Keratinocyte (primary cell): ENCODE measurements at regions not wholly inside any gene's neighbourhood (a gene's known extent, or its start where the extent isn't known, plus 50 kb on each side); places are given as distances from the start of the nearest gene placed in this dataset.
"Not testable (repeated sequence)": the region's sequence is repeated elsewhere in the genome, so short reads cannot be mapped to it uniquely, and the experiment has no call there.

ENCODE experiments used
- DNase-seq: peaks from one replicate; pipeline ENCODE4 v3.0.0-alpha.2; 2011; ENCODE audit warnings: low read depth, missing footprints, low spot score
- FAIRE-seq: peaks from 2 replicates; lab custom pipeline; 2011; peaks lifted over from hg19 to GRCh38; lab: Jason Lieb, UNC
- H2AFZ ChIP-seq: 2 replicates; pipeline ENCODE4 v1.6.0; 2012; ENCODE audit warnings: low read length, control low read depth, inconsistent platforms; ENCODE audit not compliant: control insufficient read depth
- H3K27ac ChIP-seq: 2 replicates; pipeline ENCODE4 v1.5.1; 2011; ENCODE audit warnings: low read length; ENCODE audit not compliant: control insufficient read depth, insufficient read depth
- H3K27me3 ChIP-seq: 3 replicates; pipeline ENCODE4 v1.6.0; 2011; ENCODE audit warnings: low read length; ENCODE audit not compliant: control insufficient read depth, insufficient read depth; ENCODE audit errors: extremely low read depth
- H3K36me3 ChIP-seq, 2 experiments: 2 replicates in 1 of 2; 3 replicates in 1 of 2; pipeline ENCODE4 v1.5.1; 2011; ENCODE audit warnings: low read length in 2 of 2, mild to moderate bottlenecking in 1 of 2; ENCODE audit not compliant: control insufficient read depth in 2 of 2, insufficient read depth in 2 of 2; ENCODE audit errors: extremely low read depth in 1 of 2
- H3K4me1 ChIP-seq: 3 replicates; pipeline ENCODE4 v1.5.1; 2011; ENCODE audit warnings: low read length; ENCODE audit not compliant: control insufficient read depth, insufficient read depth; ENCODE audit errors: extremely low read depth
- H3K4me2 ChIP-seq: 3 replicates; pipeline ENCODE4 v1.6.0; 2011; ENCODE audit warnings: low read depth, low read length; ENCODE audit not compliant: control insufficient read depth, insufficient read depth; ENCODE audit errors: extremely low read depth
- H3K4me3 ChIP-seq, 3 experiments: fragments of 200-600 bp in 1 of 3; sonication (generic) in 1 of 3; 2 replicates in 2 of 3; 3 replicates in 1 of 3; pipeline ENCODE4 v1.5.1; 2011 to 2016; ENCODE audit warnings: low read length in 3 of 3, mild to moderate bottlenecking in 3 of 3, control low read depth in 2 of 3, inconsistent platforms in 1 of 3, low read depth in 1 of 3, mixed read lengths in 1 of 3, mixed run types in 1 of 3, moderate library complexity in 1 of 3; ENCODE audit not compliant: control insufficient read depth in 2 of 3, insufficient read depth in 2 of 3; ENCODE audit errors: extremely low read depth in 1 of 3
- H3K79me2 ChIP-seq: 2 replicates; pipeline ENCODE4 v1.6.0; 2012; ENCODE audit warnings: low read length; ENCODE audit not compliant: control insufficient read depth, insufficient read depth
- H3K9ac ChIP-seq: 3 replicates; pipeline ENCODE4 v1.6.0; 2011; ENCODE audit warnings: low read length; ENCODE audit not compliant: control insufficient read depth, insufficient read depth; ENCODE audit errors: extremely low read depth
- H3K9me1 ChIP-seq: 3 replicates; pipeline ENCODE4 v1.6.0; 2011; ENCODE audit warnings: low read length; ENCODE audit not compliant: control insufficient read depth, insufficient read depth; ENCODE audit errors: extremely low read depth
- H3K9me3 ChIP-seq: 2 replicates; pipeline ENCODE4 v1.5.1; 2012; ENCODE audit warnings: low read depth, low read length; ENCODE audit not compliant: control insufficient read depth
- H4K20me1 ChIP-seq: 3 replicates; pipeline ENCODE4 v1.6.0; 2011; ENCODE audit warnings: low read length; ENCODE audit not compliant: control insufficient read depth, insufficient read depth; ENCODE audit errors: extremely low read depth
- CTCF ChIP-seq, 3 experiments: IDR thresholded peaks in 1 of 3; conservative IDR thresholded peaks in 1 of 3; optimal IDR thresholded peaks in 1 of 3; 2 replicates in 2 of 3; 3 replicates in 1 of 3; pipeline versions ENCODE3 to v1.5.1; 2011; ENCODE audit warnings: low read length in 3 of 3, mild to moderate bottlenecking in 3 of 3, moderate library complexity in 2 of 3, control low read depth in 1 of 3, inconsistent platforms in 1 of 3; ENCODE audit not compliant: insufficient read depth in 2 of 3; ENCODE audit errors: extremely low read depth in 1 of 3
- EZH2 ChIP-seq: IDR thresholded peaks from one replicate; pipeline ENCODE4 v1.6.1; 2012; ENCODE audit warnings: inconsistent platforms, mild to moderate bottlenecking, low read length, moderate library complexity
- dilution Hi-C: fragments of 300-500 bp; cut with MboI; formaldehyde crosslinking; loops from one replicate; pipeline ENCODE4 v1.7.0; 2020; ENCODE audit warnings: low sequenced_read_pairs; ENCODE audit not compliant: extremely low pct_ligation_motif_present

DNA sequence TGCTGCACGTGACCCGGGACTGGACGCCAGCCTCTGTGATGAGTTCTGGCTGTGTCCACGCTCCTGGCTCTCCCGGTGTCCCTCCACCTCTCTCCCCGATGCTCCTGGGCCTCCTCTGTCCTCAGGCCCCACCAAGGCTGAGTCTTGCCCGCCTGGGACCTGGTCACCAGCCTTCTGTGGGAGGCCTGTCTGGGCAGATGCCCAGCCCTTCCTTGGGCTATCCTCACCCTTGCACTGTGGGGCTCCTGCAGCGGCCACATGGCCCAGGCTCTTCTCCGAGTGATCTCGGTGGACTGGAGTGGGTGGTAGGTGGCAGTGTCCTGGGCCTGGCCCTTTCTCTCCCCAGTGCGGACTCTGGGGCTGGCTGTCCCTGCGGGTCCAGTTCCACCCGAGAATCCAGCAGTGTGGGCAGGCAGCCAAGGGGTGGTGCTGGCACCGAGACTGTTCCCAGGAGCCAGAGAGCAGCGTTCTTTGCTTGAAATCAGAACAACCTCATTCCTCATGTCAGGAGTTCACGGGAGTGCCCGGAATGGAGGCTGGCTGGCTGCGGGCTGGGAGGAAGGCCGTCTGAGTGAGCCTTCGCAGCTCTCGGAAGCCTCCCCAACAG lies 94.6 kb downstream of the TMEM121 start:
- dilution Hi-C loops, H3K9ac ChIP-seq, H3K36me3 ChIP-seq, H3K4me3 ChIP-seq, FAIRE-seq, H3K9me1 ChIP-seq, H3K27ac ChIP-seq, H3K9me3 ChIP-seq, H4K20me1 ChIP-seq, DNase-seq, H3K4me1 ChIP-seq, H2AFZ ChIP-seq, H3K79me2 ChIP-seq, H3K4me2 ChIP-seq, H3K27me3 ChIP-seq: not testable (repeated sequence)

GRCh38 chr14:105621479-105622328 lies 95.3 kb downstream of the TMEM121 start:
- H3K79me2 ChIP-seq, FAIRE-seq, H3K9me1 ChIP-seq, H3K27me3 ChIP-seq, H3K4me2 ChIP-seq, H3K4me1 ChIP-seq, H2AFZ ChIP-seq, H3K27ac ChIP-seq, H3K4me3 ChIP-seq, H4K20me1 ChIP-seq, H3K36me3 ChIP-seq, dilution Hi-C loops, H3K9me3 ChIP-seq, DNase-seq, H3K9ac ChIP-seq: not testable (repeated sequence)

DNA sequence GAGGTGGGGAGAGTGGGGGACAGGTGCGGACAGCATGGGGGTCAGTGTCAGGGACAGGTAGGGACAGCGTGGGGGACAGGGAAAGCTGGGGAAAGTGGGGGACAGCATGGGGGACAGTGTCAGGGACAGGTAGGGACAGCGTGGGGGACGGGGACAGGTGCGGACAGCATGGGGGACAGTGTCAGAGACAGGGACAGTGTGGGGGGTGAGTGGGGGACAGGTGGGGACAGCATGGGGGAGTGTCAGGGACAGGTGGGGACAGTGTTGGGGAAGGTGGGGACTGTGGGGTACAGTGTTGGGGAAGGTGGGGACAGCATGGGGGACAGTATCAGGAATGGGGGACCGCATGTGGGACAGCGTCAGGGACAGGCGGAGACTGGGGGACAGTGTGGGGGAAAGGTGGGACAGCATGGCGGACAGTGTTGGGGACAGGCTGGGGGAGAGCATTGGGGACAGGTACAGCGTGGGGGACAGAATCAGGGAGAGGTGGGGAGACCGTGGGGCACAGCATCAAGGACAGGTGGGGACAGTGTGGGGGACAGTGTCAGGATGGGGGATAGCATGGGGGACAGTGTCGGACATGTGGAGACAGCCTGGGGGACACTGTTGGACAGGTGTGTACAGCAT lies 96.1 kb downstream of the TMEM121 start:
- dilution Hi-C loops, result no loop called here

More for the DNA sequence above, 96.1 kb downstream of the TMEM121 start:
- peaks cover 2% of the 10 kb centered on the region for H3K9me3 ChIP-seq
- H3K27ac ChIP-seq, result no peak overlapping the region
- FAIRE-seq (no peak), DNase-seq (no peak)
- no peaks in the 10 kb centered on the region for H4K20me1 ChIP-seq
- H3K4me2 ChIP-seq, result no peak overlapping the region
- H3K27me3 ChIP-seq, result no peaks in the 10 kb centered on the region
- H3K79me2 ChIP-seq, result no peaks in the 10 kb centered on the region
- H3K36me3 ChIP-seq, result no peaks in the 10 kb centered on the region
- no peak overlapping the region for H3K9ac ChIP-seq
- no peaks in the 10 kb centered on the region for H3K4me1 ChIP-seq
- no peak overlapping the region for H3K4me3 ChIP-seq
- H3K9me1 ChIP-seq, result no peaks in the 10 kb centered on the region
- no peak overlapping the region for H2AFZ ChIP-seq
- TF ChIP-seq EZH2 (no peak), CTCF (optimal IDR thresholded peaks at IDR 0.05 in 1 of 3, IDR thresholded peaks at IDR 0.05 in 1 of 3, conservative IDR thresholded peaks at IDR 0.05 in 1 of 3; ENCODE audit: extremely low read depth in 1 of 3, insufficient read depth in 2 of 3, low read length in 3 of 3) (no peak)
